CD4-positive, alpha-beta T cell (primary cell): ENCODE measurements at regions not wholly inside any gene's neighbourhood (a gene's known extent, or its start where the extent isn't known, plus 50 kb on each side); places are given as distances from the start of the nearest gene placed in this dataset.

Experiments used
- ATAC-seq: fragments of 200-7000 bp; cut with Tn5 transposase; one replicate; pipeline ENCODE4 v1.10.0; 2022; ENCODE audit warnings: mild to moderate bottlenecking; ENCODE audit not compliant: poor library complexity
- CTCF ChIA-PET: fragments of 350-600 bp; sonication (Branson Sonifier 250); formaldehyde crosslinking; loops from one replicate; lab custom pipeline; 2021; ENCODE audit warnings: antibody characterized with exemption, inconsistent platforms; lab: Charles Lee
- POLR2A ChIA-PET: fragments of 350-600 bp; sonication (Branson Sonifier 250); formaldehyde crosslinking; loops from one replicate; lab custom pipeline; 2021; ENCODE audit warnings: antibody characterized with exemption, inconsistent platforms; lab: Charles Lee
- DNase-seq, 14 experiments: peaks; one replicate each; pipeline ENCODE4 v3.0.0-alpha.2; 2013 to 2020; ENCODE audit warnings: mixed read lengths in 2 of 14
- H3K27ac ChIP-seq, 2 donors: one replicate each; pipeline versions ENCODE4 v1.5.1 to v1.7.0; 2013; ENCODE audit warnings: low read length in 2 of 2, low read depth in 1 of 2, mild to moderate bottlenecking in 1 of 2
- H3K27me3 ChIP-seq, 2 experiments: 1 replicate in 1 of 2; 2 replicates in 1 of 2; pipeline versions ENCODE4 v1.6.1 to v1.7.0; 2013; ENCODE audit warnings: low read length in 2 of 2, control low read depth in 1 of 2, mild to moderate bottlenecking in 1 of 2, moderate library complexity in 1 of 2; ENCODE audit not compliant: insufficient read depth in 2 of 2, control insufficient read depth in 1 of 2
- H3K36me3 ChIP-seq: one replicate; pipeline ENCODE4 v1.6.1; 2013; ENCODE audit warnings: low read length, control low read depth; ENCODE audit not compliant: insufficient read depth
- H3K4me1 ChIP-seq: one replicate; pipeline ENCODE4 v1.6.1; 2013; ENCODE audit warnings: low read length, control low read depth; ENCODE audit not compliant: insufficient read depth
- H3K4me3 ChIP-seq: one replicate; pipeline ENCODE4 v1.5.1; 2013; ENCODE audit warnings: mild to moderate bottlenecking, low read length, moderate library complexity
- H3K9me3 ChIP-seq, 2 experiments: 1 replicate in 1 of 2; 2 replicates in 1 of 2; pipeline versions ENCODE4 v1.6.1 to v1.7.0; 2013; ENCODE audit warnings: low read length in 2 of 2, mild to moderate bottlenecking in 2 of 2, control low read depth in 1 of 2, moderate library complexity in 1 of 2; ENCODE audit not compliant: control insufficient read depth in 1 of 2, insufficient read depth in 1 of 2
- H3K27ac Mint-ChIP-seq: one replicate; pipeline ENCODE4 v1.8.0; 2020; ENCODE audit warnings: mixed read lengths
- H3K27me3 Mint-ChIP-seq: one replicate; pipeline ENCODE4 v1.8.0; 2021; ENCODE audit warnings: mixed read lengths
- H3K36me3 Mint-ChIP-seq: one replicate; pipeline ENCODE4 v1.8.0; 2021; ENCODE audit warnings: low read depth, mixed read lengths
- H3K4me1 Mint-ChIP-seq: one replicate; pipeline ENCODE4 v1.8.0; 2021; ENCODE audit warnings: low read depth, mixed read lengths
- H3K4me3 Mint-ChIP-seq: one replicate; pipeline ENCODE4 v1.8.0; 2020; ENCODE audit warnings: mild to moderate bottlenecking, mixed read lengths
- H3K9me3 Mint-ChIP-seq: one replicate; pipeline ENCODE4 v1.8.0; 2020; ENCODE audit warnings: mixed read lengths
- CTCF ChIP-seq: fragments of 200-600 bp; IDR thresholded peaks from one replicate; pipeline ENCODE4 v1.8.0; 2022; ENCODE audit warnings: antibody characterized with exemption, mild to moderate bottlenecking
- intact Hi-C, 2 experiments: fragments of 100-400 bp; cut with DNase I in 1 of 2; cut with micrococcal nuclease in 1 of 2; formaldehyde crosslinking; loops; one replicate each; pipeline versions ENCODE4 v1.15.1 to v1.9.0; 2023 to 2025; cut with DNase I, micrococcal nuclease

GRCh38 chr1:177479600-177479999, 308.8 kb downstream of the BRINP2 start:
- no peaks in the 10 kb centered on the region for H3K36me3 ChIP-seq
- H3K4me3 Mint-ChIP-seq, result no peak overlapping the region
- ChIA-PET POLR2A (no interaction called here), CTCF (no interaction called here)
- intact Hi-C loops, result no loop called here
- no peak for TF ChIP-seq CTCF
- no peak overlapping the region for H3K4me3 ChIP-seq
- H3K4me1 ChIP-seq, result no peaks in the 10 kb centered on the region
- no peak overlapping the region for H3K27ac Mint-ChIP-seq
- H3K27me3 ChIP-seq, result no peaks in the 10 kb centered on the region
- no peaks in the 10 kb centered on the region for H3K4me1 Mint-ChIP-seq
- H3K9me3 ChIP-seq, result no peaks in the 10 kb centered on the region
- H3K36me3 Mint-ChIP-seq, result no peaks in the 10 kb centered on the region
- DNase-seq, result no peak
- ATAC-seq, result no peak
- no peak overlapping the region for H3K27ac ChIP-seq
- H3K9me3 Mint-ChIP-seq, result peaks cover 7% of the 10 kb centered on the region
- no peaks in the 10 kb centered on the region for H3K27me3 Mint-ChIP-seq

GRCh38 chr1:177476676-177477075, 305.9 kb downstream of the BRINP2 start:
- Histone ChIP-seq H3K4me3 (no peak overlapping the region), H3K36me3 (no peaks in the 10 kb centered on the region), H3K27me3 (no peaks in the 10 kb centered on the region), H3K4me1 (no peaks in the 10 kb centered on the region), H3K9me3 (no peaks in the 10 kb centered on the region), H3K27ac (no peak overlapping the region)
- ChIA-PET POLR2A (no interaction called here), CTCF (no interaction called here)
- DNase-seq (no peak), ATAC-seq (no peak)
- Mint-ChIP-seq H3K4me3 (no peak overlapping the region), H3K9me3 (peaks cover 7% of the 10 kb centered on the region), H3K27me3 (no peaks in the 10 kb centered on the region), H3K4me1 (no peaks in the 10 kb centered on the region), H3K27ac (no peak overlapping the region), H3K36me3 (no peaks in the 10 kb centered on the region)
- TF ChIP-seq CTCF, result no peak
- intact Hi-C loops, result no loop called here

GRCh38 chr1:177472567-177472966, 301.8 kb downstream of the BRINP2 start:
- no peak overlapping the region for H3K27ac Mint-ChIP-seq
- H3K27me3 Mint-ChIP-seq, result no peaks in the 10 kb centered on the region
- H3K27ac ChIP-seq, result no peak overlapping the region
- H3K9me3 Mint-ChIP-seq, result peaks cover 7% of the 10 kb centered on the region
- no peak overlapping the region for H3K4me3 Mint-ChIP-seq
- ATAC-seq (no peak), DNase-seq (no peak)
- ChIA-PET POLR2A (no interaction called here), CTCF (no interaction called here)
- no peaks in the 10 kb centered on the region for H3K4me1 Mint-ChIP-seq
- no peaks in the 10 kb centered on the region for H3K4me1 ChIP-seq
- TF ChIP-seq CTCF, result no peak
- H3K9me3 ChIP-seq, result no peaks in the 10 kb centered on the region
- H3K4me3 ChIP-seq, result no peak overlapping the region
- no peaks in the 10 kb centered on the region for H3K27me3 ChIP-seq
- H3K36me3 ChIP-seq, result no peaks in the 10 kb centered on the region
- H3K36me3 Mint-ChIP-seq, result no peaks in the 10 kb centered on the region
- intact Hi-C loops, result no loop called here
